ENCODE measurements at regions not wholly inside any gene's neighbourhood (a gene's known extent, or its start where the extent isn't known, plus 50 kb on each side); places are given as distances from the start of the nearest gene placed in this dataset.

- DNase-seq = no peak
These were observed 129.5 kb upstream of the CYSLTR1 start for GRCh38 chrX:78456909-78457308.

- DNase-seq = no peak
These were observed 128.5 kb upstream of the CYSLTR1 start for GRCh38 chrX:78455901-78456300.

GRCh38 chrX:78452356-78452755 lies 124.9 kb upstream of the CYSLTR1 start:
- no peak for DNase-seq

GRCh38 chrX:78437621-78438020 lies 110.2 kb upstream of the CYSLTR1 start:
- DNase-seq = no peak

- DNase-seq = no peak
These were observed 101.8 kb upstream of the CYSLTR1 start for GRCh38 chrX:78429172-78429571.

- no peak for DNase-seq
These were observed 61.3 kb upstream of the CYSLTR1 start for GRCh38 chrX:78388663-78389062.

GRCh38 chrX:78387364-78387763 lies 60.0 kb upstream of the CYSLTR1 start:
- no peak for DNase-seq

GRCh38 chrX:78384486-78384885 lies 57.1 kb upstream of the CYSLTR1 start:
- DNase-seq = no peak

- no peak for DNase-seq
These were observed 56.2 kb upstream of the CYSLTR1 start for GRCh38 chrX:78383594-78383993.

GRCh38 chrX:78378476-78379115 lies 51.2 kb upstream of the CYSLTR1 start:
- no peak for DNase-seq

Data from eye (tissue), 1 donor.